Endothelial cell of umbilical vein (primary cell): ENCODE measurements at regions not wholly inside any gene's neighbourhood (a gene's known extent, or its start where the extent isn't known, plus 50 kb on each side); places are given as distances from the start of the nearest gene placed in this dataset.
"Not testable (repeated sequence)": the region's sequence is repeated elsewhere in the genome, so short reads cannot be mapped to it uniquely, and the experiment has no call there.

ENCODE experiments used
- BruUV-seq: library from RNA; stranded (reverse); fragments of 400-500 nt; replicated peaks from 2 replicates; lab custom pipeline; 2021; lab: Mats Ljungman, UMichigan
- CTCF ChIA-PET: fragments of 300-600, 350-600 bp; sonication (Branson Sonifier 250); formaldehyde crosslinking; loops from one replicate; lab custom pipeline; 2021; ENCODE audit warnings: antibody characterized with exemption, inconsistent platforms; lab: Charles Lee
- POLR2A ChIA-PET: fragments of 300-600, 350-600 bp; sonication (Branson Sonifier 250); formaldehyde crosslinking; loops from one replicate; lab custom pipeline; 2021; ENCODE audit warnings: antibody characterized with exemption, inconsistent platforms; lab: Charles Lee
- DNase-seq: peaks from one replicate; pipeline ENCODE4 v3.0.0-alpha.2; 2011; ENCODE audit warnings: low read depth, low spot score
- FAIRE-seq: peaks from 2 replicates; lab custom pipeline; 2011; peaks lifted over from hg19 to GRCh38; lab: Jason Lieb, UNC
- H2AFZ ChIP-seq: 2 replicates; pipeline ENCODE4 v1.6.0; 2012; ENCODE audit warnings: low read depth, low read length, control low read depth, inconsistent platforms
- H3K27ac ChIP-seq: 2 replicates; pipeline ENCODE4 v1.5.1; 2011; ENCODE audit warnings: low read depth, mild to moderate bottlenecking, control low read depth, low read length, moderate library complexity; ENCODE audit not compliant: insufficient read depth
- H3K27me3 ChIP-seq, 2 experiments: 2 replicates each; pipeline versions ENCODE4 v1.6.0 to v1.6.1; 2011; ENCODE audit warnings: low read length in 2 of 2, mixed read lengths in 1 of 2; ENCODE audit not compliant: control insufficient read depth in 2 of 2, insufficient read depth in 2 of 2
- H3K36me3 ChIP-seq, 2 experiments: 2 replicates in 1 of 2; 3 replicates in 1 of 2; pipeline ENCODE4 v1.5.1; 2011; ENCODE audit warnings: low read length in 2 of 2, mild to moderate bottlenecking in 1 of 2, moderate library complexity in 1 of 2; ENCODE audit not compliant: control insufficient read depth in 2 of 2, insufficient read depth in 2 of 2; ENCODE audit errors: extremely low read depth in 1 of 2
- H3K4me1 ChIP-seq: 3 replicates; pipeline ENCODE4 v1.5.1; 2011; ENCODE audit warnings: mild to moderate bottlenecking, low read length; ENCODE audit not compliant: control insufficient read depth, insufficient read depth; ENCODE audit errors: extremely low read depth
- H3K4me2 ChIP-seq: 2 replicates; pipeline ENCODE4 v1.6.1; 2011; ENCODE audit warnings: low read length, control low read depth, mixed read lengths; ENCODE audit not compliant: insufficient read depth
- H3K4me3 ChIP-seq, 3 experiments: fragments of 200-600 bp in 1 of 3; sonication (generic), shearing (Covaris generic) in 1 of 3; replicated peaks in 1 of 3; 2 replicates each; pipeline ENCODE4 v1.5.1; 2011 to 2016; ENCODE audit warnings: control low read depth in 3 of 3, low read length in 3 of 3, mild to moderate bottlenecking in 2 of 3, inconsistent platforms in 1 of 3, low read depth in 1 of 3, moderate library complexity in 1 of 3; ENCODE audit not compliant: insufficient read depth in 1 of 3
- H3K79me2 ChIP-seq: 2 replicates; pipeline ENCODE4 v1.6.0; 2012; ENCODE audit warnings: low read length, inconsistent platforms; ENCODE audit not compliant: control insufficient read depth, insufficient read depth
- H3K9ac ChIP-seq: replicated peaks from 2 replicates; pipeline ENCODE3; 2011; ENCODE audit warnings: low read length, control low read depth; ENCODE audit not compliant: insufficient read depth; ENCODE audit errors: extremely low read depth
- H3K9me1 ChIP-seq: replicated peaks from 3 replicates; pipeline ENCODE4 v1.6.0; 2011; ENCODE audit warnings: mild to moderate bottlenecking, low read length; ENCODE audit not compliant: control insufficient read depth, insufficient read depth; ENCODE audit errors: extremely low read depth
- H3K9me3 ChIP-seq: replicated peaks from 2 replicates; pipeline ENCODE4 v1.5.1; 2012; ENCODE audit warnings: low read length, inconsistent platforms; ENCODE audit not compliant: control insufficient read depth, insufficient read depth
- H4K20me1 ChIP-seq: replicated peaks from 2 replicates; pipeline ENCODE3; 2011; ENCODE audit warnings: mild to moderate bottlenecking, low read length; ENCODE audit not compliant: control insufficient read depth, insufficient read depth; ENCODE audit errors: extremely low read depth
- CTCF ChIP-seq, 2 donors: IDR thresholded peaks; 1 replicate in 1 of 2; 2 replicates in 1 of 2; pipeline ENCODE4 v1.5.1; 2011; ENCODE audit warnings: low read length in 2 of 2, mild to moderate bottlenecking in 2 of 2, moderate library complexity in 2 of 2, control low read depth in 1 of 2, inconsistent platforms in 1 of 2, low read depth in 1 of 2; ENCODE audit not compliant: insufficient read depth in 1 of 2; ENCODE audit errors: extremely low read depth in 1 of 2
- EZH2 ChIP-seq: IDR thresholded peaks from 2 replicates; pipeline ENCODE4 v1.6.1; 2012; ENCODE audit warnings: borderline replicate concordance, low read depth, mild to moderate bottlenecking, moderate library complexity, low read length, inconsistent platforms; ENCODE audit not compliant: severe bottlenecking
- FOS ChIP-seq: IDR thresholded peaks from 2 replicates; pipeline ENCODE4 v1.6.1; 2011; ENCODE audit warnings: mild to moderate bottlenecking, low read length, moderate library complexity, borderline replicate concordance; ENCODE audit not compliant: insufficient read depth
- GATA2 ChIP-seq: IDR thresholded peaks from 2 replicates; pipeline ENCODE4 v1.7.0; 2011; ENCODE audit warnings: low read depth, mild to moderate bottlenecking, moderate library complexity, mixed read lengths, low read length; ENCODE audit not compliant: insufficient read length, insufficient read depth
- JUN ChIP-seq: IDR thresholded peaks from 2 replicates; pipeline ENCODE4 v1.6.1; 2011; ENCODE audit warnings: borderline replicate concordance, low read depth; ENCODE audit not compliant: insufficient read length, insufficient read depth
- MAX ChIP-seq: IDR thresholded peaks from 2 replicates; pipeline ENCODE4 v1.6.1; 2011; ENCODE audit not compliant: insufficient read depth, insufficient read length
- MYC ChIP-seq: IDR thresholded peaks from one replicate; pipeline ENCODE4 v1.6.1; 2011; ENCODE audit warnings: mild to moderate bottlenecking, low read depth, low read length
- POLR2A ChIP-seq: IDR thresholded peaks from 2 replicates; pipeline ENCODE4 v1.6.1; 2012; ENCODE audit warnings: low read depth, mild to moderate bottlenecking, control low read depth, low read length
- POLR2AphosphoS5 ChIP-seq: IDR thresholded peaks from 2 replicates; pipeline ENCODE4 v1.6.1; 2012; ENCODE audit warnings: low read depth, mild to moderate bottlenecking, control low read depth, low read length, moderate library complexity; ENCODE audit not compliant: insufficient read depth
- dilution Hi-C: fragments of 300-500 bp; cut with MboI; formaldehyde crosslinking; loops from one replicate; pipeline ENCODE4 v1.15.0; 2019; ENCODE audit warnings: low sequenced_read_pairs; ENCODE audit not compliant: extremely low pct_ligation_motif_present
- intact Hi-C: fragments of 100-400 bp; cut with micrococcal nuclease; formaldehyde crosslinking; loops from one replicate; pipeline ENCODE4 v1.10.0; 2022

- Histone ChIP-seq H2AFZ (no peak overlapping the region), H3K9ac (no peak overlapping the region), H3K27me3 (no peaks in the 10 kb centered on the region), H3K4me3 (no peak overlapping the region), H3K27ac (no peak overlapping the region), H3K4me1 (no peaks in the 10 kb centered on the region), H3K36me3 (no peaks in the 10 kb centered on the region), H3K9me3 (peaks cover 2% of the 10 kb centered on the region), H4K20me1 (no peaks in the 10 kb centered on the region), H3K79me2 (no peaks in the 10 kb centered on the region), H3K9me1 (no peaks in the 10 kb centered on the region), H3K4me2 (no peak overlapping the region)
- intact Hi-C loops = no loop called here
- DNase-seq (no peak), FAIRE-seq (no peak)
- dilution Hi-C loops = no loop called here
- ChIA-PET POLR2A (no interaction called here), CTCF (no interaction called here)
- BruUV-seq = no TSS peak
- TF ChIP-seq CTCF (IDR thresholded peaks at IDR 0.05; ENCODE audit: extremely low read depth in 1 of 2, insufficient read depth in 1 of 2, low read depth in 1 of 2, low read length in 2 of 2) = no peak
- no peak for TF ChIP-seq FOS
- no peak for TF ChIP-seq JUN
- no peak for TF ChIP-seq EZH2
- no peak for TF ChIP-seq MYC
- TF ChIP-seq GATA2 = no peak
- no peak for TF ChIP-seq POLR2AphosphoS5
- TF ChIP-seq POLR2A = no peak
- TF ChIP-seq MAX = no peak
Observed at GRCh38 chr6:86609549-86610388, 327.6 kb upstream of the HTR1E start.

- not testable (repeated sequence) for H3K9me3 ChIP-seq
Observed at GRCh38 chr6:86603364-86603763, 334.0 kb upstream of the HTR1E start.

GRCh38 chr6:86602093-86602492 is 335.2 kb upstream of the HTR1E start:
- H2AFZ ChIP-seq, H3K4me3 ChIP-seq, intact Hi-C loops, H3K4me2 ChIP-seq, H3K9me3 ChIP-seq, H4K20me1 ChIP-seq, H3K27me3 ChIP-seq, BruUV-seq, H3K27ac ChIP-seq, FAIRE-seq, DNase-seq, H3K4me1 ChIP-seq, H3K9ac ChIP-seq, POLR2A ChIA-PET, H3K79me2 ChIP-seq, H3K36me3 ChIP-seq, H3K9me1 ChIP-seq, CTCF ChIA-PET, dilution Hi-C loops: not testable (repeated sequence)

More at GRCh38 chr6:86603364-86603763, 334.0 kb upstream of the HTR1E start:
- DNase-seq, H4K20me1 ChIP-seq, POLR2A ChIA-PET, H3K9ac ChIP-seq, FAIRE-seq, BruUV-seq, H3K27me3 ChIP-seq, H3K9me1 ChIP-seq, H3K4me3 ChIP-seq, dilution Hi-C loops, H3K36me3 ChIP-seq, H3K4me1 ChIP-seq, intact Hi-C loops, H3K27ac ChIP-seq, CTCF ChIA-PET, H3K79me2 ChIP-seq, H2AFZ ChIP-seq, H3K4me2 ChIP-seq: not testable (repeated sequence)
